Retina (tissue), 1 donor: ENCODE measurements at regions not wholly inside any gene's neighbourhood (a gene's known extent, or its start where the extent isn't known, plus 50 kb on each side); places are given as distances from the start of the nearest gene placed in this dataset.

Experiments
- DNase-seq: peaks from one replicate; pipeline ENCODE4 v3.0.0-alpha.2; 2016

GRCh38 chr6:139851206-139851605 lies 476.8 kb upstream of the CITED2 start:
- DNase-seq: no peak

DNA sequence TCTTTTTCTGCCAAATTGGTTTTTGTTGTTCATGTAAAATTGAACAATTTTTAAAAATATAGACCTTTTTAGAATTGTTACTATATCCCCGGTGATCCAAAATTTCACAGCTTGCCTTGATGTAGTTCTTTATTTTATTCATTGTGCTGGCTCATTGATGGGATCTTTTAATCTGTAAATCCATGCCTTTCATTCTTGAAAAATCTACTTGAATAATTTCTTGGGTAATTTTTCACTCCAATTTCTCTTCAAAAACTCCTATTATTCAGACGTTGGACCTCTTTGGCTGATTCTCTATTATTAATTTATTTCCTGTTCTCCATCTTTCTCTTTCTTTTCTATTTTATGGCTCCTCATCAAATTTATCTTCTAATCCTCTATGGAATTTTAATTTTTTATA lies 476.1 kb upstream of the CITED2 start:
- DNase-seq: no peak

GRCh38 chr6:139847457-139847813 lies 473.0 kb upstream of the CITED2 start:
- no peak for DNase-seq

- no peak for DNase-seq
These were observed 472.3 kb upstream of the CITED2 start for GRCh38 chr6:139846538-139847456.

- DNase-seq: no peak
These were observed 470.5 kb upstream of the CITED2 start for GRCh38 chr6:139844907-139845306.

DNA sequence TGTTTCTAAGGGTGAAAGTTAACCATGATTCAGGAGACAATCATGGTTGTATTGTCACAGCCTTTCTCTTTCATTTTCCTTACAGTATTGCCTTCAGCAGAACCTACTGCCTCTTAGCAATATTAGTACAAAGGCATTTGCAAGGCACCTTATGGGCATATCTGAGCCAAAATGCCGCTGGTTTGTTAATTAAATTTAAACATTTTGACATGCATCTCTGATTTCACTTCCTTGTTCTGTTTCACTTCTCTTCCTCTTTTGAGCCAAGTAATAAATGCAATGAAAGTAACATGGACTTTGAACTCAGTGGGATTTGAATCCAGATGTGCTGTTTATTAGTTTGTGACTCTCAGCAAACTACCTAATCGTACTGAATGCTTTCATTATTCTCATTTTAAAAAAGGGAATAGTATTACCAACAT lies 467.4 kb upstream of the CITED2 start:
- DNase-seq: no peak

DNA sequence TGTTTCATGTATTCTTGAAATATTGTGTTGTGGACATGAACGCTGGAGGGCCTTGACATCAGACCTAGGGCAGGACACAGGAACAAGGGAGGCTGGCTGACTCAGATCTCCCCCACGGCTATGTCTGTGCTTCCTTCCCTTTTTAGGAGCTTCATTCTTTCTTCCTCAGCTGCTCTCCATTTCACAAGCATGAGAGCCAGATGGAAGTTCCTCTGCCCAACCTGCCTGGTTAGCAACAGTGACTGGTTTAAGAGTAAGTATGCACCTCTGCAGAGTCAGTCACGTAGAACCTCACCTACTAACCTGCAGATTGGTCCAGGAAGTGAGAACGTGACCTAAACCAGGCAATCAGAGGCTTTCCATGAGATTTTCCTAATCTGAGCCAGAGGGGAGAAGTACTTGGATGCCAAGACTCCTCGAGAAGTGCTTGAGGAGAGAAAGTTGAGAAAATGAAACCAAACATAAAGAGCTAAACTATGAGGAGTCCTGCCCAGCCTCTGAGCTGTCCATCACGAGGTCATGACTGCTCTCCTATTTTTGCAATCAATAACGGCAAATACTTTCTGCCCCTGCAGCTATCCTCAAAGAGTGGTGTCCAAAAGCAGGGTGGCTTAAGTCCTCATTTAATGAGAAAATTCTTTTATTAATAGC lies 465.2 kb upstream of the CITED2 start:
- no peak for DNase-seq

DNA sequence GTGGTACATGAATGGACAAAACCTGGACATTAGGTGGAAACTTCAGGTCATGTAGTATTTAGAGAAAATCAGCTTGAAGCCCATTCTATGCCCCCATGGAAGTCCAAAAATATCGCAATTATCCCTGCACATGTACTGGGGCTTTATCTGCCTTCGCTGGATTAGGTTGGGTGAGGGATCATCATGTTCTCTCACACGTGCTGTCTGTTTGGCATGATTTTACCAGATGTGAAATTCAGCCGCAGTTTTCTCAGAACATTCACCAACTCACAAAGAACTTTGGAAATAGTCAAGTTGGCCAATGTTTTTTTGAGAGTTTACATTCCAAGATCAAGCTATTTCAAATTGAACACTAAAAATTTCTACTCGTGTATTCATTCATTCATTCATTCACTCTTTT lies 459.8 kb upstream of the CITED2 start:
- no peak for DNase-seq

DNA sequence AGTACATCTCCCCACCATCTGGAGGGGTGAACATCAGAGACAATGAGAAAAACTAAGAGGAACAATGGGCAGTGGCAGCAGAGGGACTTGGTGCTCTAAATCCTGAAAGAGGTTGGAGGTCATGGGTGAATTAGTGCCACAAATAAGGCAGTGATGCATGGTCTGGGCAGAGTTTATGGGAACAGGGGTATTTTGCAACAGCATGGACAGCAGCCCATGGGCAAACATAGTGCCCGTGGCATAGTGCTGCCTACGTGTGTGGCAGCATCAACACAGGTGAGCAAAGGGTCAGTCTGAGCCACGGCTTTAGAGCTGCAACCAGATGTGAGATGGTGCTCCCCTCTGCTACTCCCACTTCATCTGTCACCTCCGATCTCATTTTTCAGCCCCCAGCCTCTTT lies 459.1 kb upstream of the CITED2 start:
- DNase-seq: no peak

- no peak for DNase-seq
These were observed 458.3 kb upstream of the CITED2 start for GRCh38 chr6:139832493-139833305.

- peak; percentile 28 for DNase-seq
These were observed 455.1 kb upstream of the CITED2 start for GRCh38 chr6:139829576-139829975.

GRCh38 chr6:139828751-139829519 lies 454.5 kb upstream of the CITED2 start:
- DNase-seq: no peak

DNA sequence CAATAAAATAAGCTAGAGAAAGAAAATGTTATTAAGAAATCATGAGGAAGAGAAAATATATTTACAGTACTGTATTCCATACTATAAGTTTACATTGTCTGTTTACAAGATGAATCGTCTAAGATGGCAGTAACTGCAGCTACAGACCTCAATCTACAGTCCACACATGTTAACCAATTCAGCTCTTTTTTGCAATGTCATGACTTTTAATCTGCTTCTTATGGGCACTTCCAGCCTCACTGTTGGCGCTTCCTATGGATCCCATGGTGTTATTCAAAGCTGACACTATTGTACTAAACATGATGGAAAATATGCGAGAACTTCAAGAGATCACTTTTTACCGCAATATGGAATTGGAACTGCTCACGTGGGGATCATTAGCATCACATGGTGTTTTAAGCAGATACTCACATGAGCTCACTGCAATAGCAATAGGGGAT lies 451.5 kb upstream of the CITED2 start:
- DNase-seq: no peak

- DNase-seq: no peak
These were observed 450.4 kb upstream of the CITED2 start for GRCh38 chr6:139824864-139825263.

DNA sequence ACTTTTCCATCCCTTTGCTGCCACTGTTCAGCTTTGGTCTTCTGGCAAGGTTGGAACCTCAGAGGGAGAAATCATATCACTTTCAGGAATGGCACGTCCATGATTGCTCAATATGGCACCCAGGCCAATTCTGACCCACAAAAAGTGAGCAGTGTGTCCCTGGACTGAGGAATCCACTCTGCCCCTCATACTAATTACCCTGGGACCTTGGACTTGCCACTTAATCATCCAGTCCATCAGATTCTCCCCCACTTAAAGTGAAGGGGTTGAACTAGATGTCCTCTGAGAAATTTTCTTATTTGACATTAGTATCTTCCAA lies 449.3 kb upstream of the CITED2 start:
- DNase-seq: no peak

DNA sequence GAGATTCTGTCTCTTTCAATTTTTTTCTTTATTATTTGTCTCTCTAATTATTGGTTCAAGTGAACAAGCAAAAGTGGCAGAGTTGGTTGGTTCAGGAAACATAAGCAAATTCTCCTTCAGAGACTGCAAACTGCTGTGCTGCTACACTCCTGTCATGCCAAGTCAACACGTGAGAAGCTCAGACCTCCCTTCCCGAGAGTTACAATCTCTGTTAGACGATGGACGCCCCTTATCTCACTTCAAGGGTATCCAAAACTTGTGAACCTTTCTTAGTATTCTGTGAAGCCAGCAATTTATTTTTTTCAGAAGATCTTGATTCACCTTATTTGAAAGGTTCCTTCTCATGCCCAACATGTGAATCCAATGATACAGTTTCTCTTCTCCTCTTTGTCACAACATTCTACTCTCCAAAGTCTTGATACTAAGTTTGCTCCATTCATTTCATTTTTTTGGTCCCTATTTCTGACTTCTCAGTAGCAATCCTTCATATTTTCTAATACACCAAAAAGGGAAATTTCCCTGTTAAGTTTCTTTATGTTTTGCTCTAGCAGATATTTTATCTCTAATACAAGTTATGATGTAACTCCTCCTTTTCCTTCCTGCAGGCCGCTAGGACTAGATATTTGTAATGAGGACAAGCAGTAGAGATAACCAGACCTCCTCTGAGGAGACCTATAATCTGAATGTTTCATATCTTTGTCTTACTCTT lies 448.8 kb upstream of the CITED2 start:
- DNase-seq: no peak

DNA sequence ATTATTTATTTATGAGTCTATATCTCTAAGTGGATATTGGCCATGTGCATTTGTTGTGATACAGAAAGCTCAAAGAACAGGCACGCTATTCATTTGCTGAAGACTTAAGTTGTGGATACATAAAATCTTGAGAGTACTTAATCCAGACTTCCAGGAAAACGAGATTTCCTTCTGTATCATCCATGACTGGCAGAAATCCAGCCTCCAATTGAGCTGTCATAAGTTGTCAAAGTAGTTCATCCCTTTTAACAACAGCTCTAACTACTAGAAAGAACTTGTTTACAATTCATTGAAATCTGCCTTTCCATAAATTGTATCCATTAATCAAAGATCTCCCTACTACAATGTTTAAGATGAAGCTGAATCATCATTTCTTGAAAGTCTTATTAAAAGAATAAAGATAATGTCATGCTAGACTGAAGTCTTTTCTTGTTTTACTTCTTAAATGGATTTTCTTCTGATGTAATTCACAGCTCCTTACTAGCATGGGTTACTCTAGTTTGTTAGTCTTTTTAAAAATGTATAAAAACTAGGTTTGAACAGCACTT lies 447.3 kb upstream of the CITED2 start:
- DNase-seq: no peak

DNA sequence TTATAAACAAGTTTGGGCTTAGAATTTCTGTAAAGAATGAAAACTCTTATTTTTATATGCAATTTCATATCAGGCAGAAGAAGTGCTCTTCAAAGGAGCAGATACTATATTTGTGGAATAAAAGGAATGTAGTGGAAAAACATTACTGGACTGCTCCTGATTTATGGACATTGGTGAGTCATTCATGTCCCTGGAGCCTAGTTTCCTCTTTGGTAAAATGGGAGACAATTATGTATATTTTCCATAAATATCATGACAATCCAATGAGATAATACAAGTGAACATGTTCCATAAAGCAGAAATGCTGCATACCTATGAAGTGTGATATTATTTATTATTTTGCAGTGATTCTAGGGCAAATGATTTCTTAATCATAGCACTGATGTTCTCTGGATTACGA lies 445.8 kb upstream of the CITED2 start:
- DNase-seq: no peak

GRCh38 chr6:139819776-139820175 lies 445.3 kb upstream of the CITED2 start:
- no peak for DNase-seq

GRCh38 chr6:139812939-139813338 lies 438.5 kb upstream of the CITED2 start:
- DNase-seq: no peak

- no peak for DNase-seq
These were observed 427.3 kb upstream of the CITED2 start for GRCh38 chr6:139801571-139802321.
